T1000 (cell line): ENCODE measurements at regions not wholly inside any gene's neighbourhood (a gene's known extent, or its start where the extent isn't known, plus 50 kb on each side); places are given as distances from the start of the nearest gene placed in this dataset.
"Not testable (repeated sequence)": the region's sequence is repeated elsewhere in the genome, so short reads cannot be mapped to it uniquely, and the experiment has no call there.

Experiments
- DNase-seq: peaks from one replicate; lab custom pipeline; 2025; ENCODE audit warnings: mixed read lengths; lab: John Stamatoyannopoulos, UW

- DNase-seq: no peak
Observed at GRCh38 chr12:73529231-73529630, 1008.4 kb upstream of the ATXN7L3B start.

- no peak for DNase-seq
Observed at GRCh38 chr12:73529954-73530353, 1007.7 kb upstream of the ATXN7L3B start.

- DNase-seq: no peak
Observed at GRCh38 chr12:73531752-73532151, 1005.9 kb upstream of the ATXN7L3B start.

- no peak for DNase-seq
Observed at GRCh38 chr12:73547421-73547820, 990.2 kb upstream of the ATXN7L3B start.

- no peak for DNase-seq
Observed at GRCh38 chr12:73585136-73585535, 952.5 kb upstream of the ATXN7L3B start.

GRCh38 chr12:73589220-73589619, 948.4 kb upstream of the ATXN7L3B start:
- DNase-seq: no peak

- DNase-seq: no peak
Observed at GRCh38 chr12:73598626-73599025, 939.0 kb upstream of the ATXN7L3B start.

- no peak for DNase-seq
Observed at GRCh38 chr12:73599268-73599667, 938.4 kb upstream of the ATXN7L3B start.

- not testable (repeated sequence) for DNase-seq
Observed at GRCh38 chr12:73605925-73606324, 931.7 kb upstream of the ATXN7L3B start.

- DNase-seq: no peak
Observed at GRCh38 chr12:73612551-73612950, 925.1 kb upstream of the ATXN7L3B start.

GRCh38 chr12:73623421-73623820, 914.2 kb upstream of the ATXN7L3B start:
- no peak for DNase-seq

- no peak for DNase-seq
Observed at GRCh38 chr12:73625226-73625625, 912.4 kb upstream of the ATXN7L3B start.

- DNase-seq: no peak
Observed at GRCh38 chr12:73629171-73629570, 908.5 kb upstream of the ATXN7L3B start.

GRCh38 chr12:73629893-73630831, 907.5 kb upstream of the ATXN7L3B start:
- DNase-seq: no peak

- no peak for DNase-seq
Observed at GRCh38 chr12:73632191-73632590, 905.4 kb upstream of the ATXN7L3B start.

GRCh38 chr12:73632661-73633060, 905.0 kb upstream of the ATXN7L3B start:
- no peak for DNase-seq

- DNase-seq: not testable (repeated sequence)
Observed at GRCh38 chr12:73639397-73639796, 898.2 kb upstream of the ATXN7L3B start.

- no peak for DNase-seq
Observed at GRCh38 chr12:73656375-73656774, 881.3 kb upstream of the ATXN7L3B start.

- no peak for DNase-seq
Observed at GRCh38 chr12:73659802-73660201, 877.8 kb upstream of the ATXN7L3B start.

- no peak for DNase-seq
Observed at GRCh38 chr12:73665193-73665592, 872.4 kb upstream of the ATXN7L3B start.

GRCh38 chr12:73671550-73671949, 866.1 kb upstream of the ATXN7L3B start:
- not testable (repeated sequence) for DNase-seq

GRCh38 chr12:73677520-73678291, 859.9 kb upstream of the ATXN7L3B start:
- peak; percentile 1 for DNase-seq

- no peak for DNase-seq
Observed at GRCh38 chr12:73678335-73678734, 859.3 kb upstream of the ATXN7L3B start.
